Activated naive CD8-positive, alpha-beta T cell (primary cell): ENCODE measurements at regions not wholly inside any gene's neighbourhood (a gene's known extent, or its start where the extent isn't known, plus 50 kb on each side); places are given as distances from the start of the nearest gene placed in this dataset.
"Not testable (repeated sequence)": the region's sequence is repeated elsewhere in the genome, so short reads cannot be mapped to it uniquely, and the experiment has no call there.

Experiments
- H3K27ac Mint-ChIP-seq: one replicate; pipeline ENCODE4 v1.8.0; 2021; ENCODE audit warnings: mixed read lengths
- H3K27me3 Mint-ChIP-seq: one replicate; pipeline ENCODE4 v1.8.0; 2021; ENCODE audit warnings: mixed read lengths
- H3K36me3 Mint-ChIP-seq: one replicate; pipeline ENCODE4 v1.8.0; 2021; ENCODE audit warnings: mixed read lengths
- H3K4me1 Mint-ChIP-seq: one replicate; pipeline ENCODE4 v1.8.0; 2021; ENCODE audit warnings: low read depth, mixed read lengths
- H3K4me3 Mint-ChIP-seq: one replicate; pipeline ENCODE4 v1.8.0; 2021; ENCODE audit warnings: mild to moderate bottlenecking, mixed read lengths
- H3K9me3 Mint-ChIP-seq: one replicate; pipeline ENCODE4 v1.8.0; 2021; ENCODE audit warnings: low read depth, mixed read lengths

DNA sequence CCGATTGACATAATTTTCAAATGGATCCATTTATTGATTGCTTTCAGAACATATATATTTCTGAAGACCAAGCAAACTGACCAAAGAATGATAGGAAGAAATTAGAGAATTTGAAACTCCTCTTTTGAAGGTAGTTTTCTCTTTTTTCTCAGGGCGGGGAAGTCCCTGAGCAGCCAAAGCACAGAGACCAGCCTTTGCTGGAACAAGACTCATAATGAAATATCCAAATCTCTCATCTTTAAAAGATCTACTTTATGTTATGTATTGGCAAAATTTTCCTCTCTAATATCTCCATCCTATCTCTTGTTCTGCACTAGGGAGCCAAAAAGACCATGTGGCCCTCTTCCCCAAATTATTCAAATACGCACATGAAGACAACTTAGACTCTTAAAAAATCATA, 379.0 kb upstream of the TCF4 start:
- Mint-ChIP-seq H3K27ac (no peak overlapping the region), H3K4me1 (no peaks in the 10 kb centered on the region), H3K4me3 (no peak overlapping the region), H3K27me3 (no peaks in the 10 kb centered on the region), H3K9me3 (no peaks in the 10 kb centered on the region), H3K36me3 (no peaks in the 10 kb centered on the region)

DNA sequence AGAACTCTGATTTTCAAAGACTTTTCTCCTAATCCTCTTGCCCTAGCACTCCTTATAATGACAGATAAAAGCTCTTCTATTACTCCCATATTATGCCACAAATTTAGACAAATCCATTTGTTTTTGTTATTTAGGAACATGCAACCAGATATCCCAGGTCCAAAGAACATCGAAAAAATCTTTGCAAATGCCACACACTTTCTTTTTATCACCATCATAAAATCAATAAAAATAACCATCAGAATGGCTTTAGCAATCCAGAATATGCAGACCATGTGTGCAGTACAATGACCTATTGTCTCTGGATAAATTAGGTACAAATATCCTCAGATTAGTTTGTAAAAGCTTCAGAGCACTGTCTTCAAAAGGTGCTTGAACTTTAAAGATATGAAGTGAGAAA, 376.2 kb upstream of the TCF4 start:
- no peaks in the 10 kb centered on the region for H3K36me3 Mint-ChIP-seq
- no peak overlapping the region for H3K4me3 Mint-ChIP-seq
- no peak overlapping the region for H3K27ac Mint-ChIP-seq
- H3K4me1 Mint-ChIP-seq = no peaks in the 10 kb centered on the region
- H3K9me3 Mint-ChIP-seq = no peaks in the 10 kb centered on the region
- no peaks in the 10 kb centered on the region for H3K27me3 Mint-ChIP-seq

DNA sequence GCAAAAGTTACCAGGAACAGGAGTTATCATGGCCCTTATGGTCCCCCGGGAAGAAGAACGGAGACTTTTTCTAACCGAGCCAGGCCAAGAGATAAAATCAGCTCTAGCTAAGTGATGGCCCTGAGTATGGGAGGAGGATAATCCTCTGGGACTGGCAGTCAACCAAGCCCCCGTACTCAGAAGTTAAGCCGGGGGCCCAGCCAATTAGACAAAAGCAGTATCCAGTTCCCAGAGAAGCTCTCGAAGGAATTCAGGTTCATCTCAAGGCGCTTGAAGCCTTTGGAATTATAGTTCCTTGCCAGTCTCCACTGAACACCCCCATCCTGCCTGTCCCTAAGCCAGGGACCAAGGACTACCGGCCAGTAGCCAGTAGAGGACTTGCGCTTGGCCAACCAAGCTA, 365.3 kb upstream of the TCF4 start:
- Mint-ChIP-seq H3K27me3 (no peaks in the 10 kb centered on the region), H3K4me3 (no peak overlapping the region), H3K4me1 (no peaks in the 10 kb centered on the region), H3K9me3 (peaks cover 2% of the 10 kb centered on the region), H3K27ac (no peak overlapping the region), H3K36me3 (no peaks in the 10 kb centered on the region)

DNA sequence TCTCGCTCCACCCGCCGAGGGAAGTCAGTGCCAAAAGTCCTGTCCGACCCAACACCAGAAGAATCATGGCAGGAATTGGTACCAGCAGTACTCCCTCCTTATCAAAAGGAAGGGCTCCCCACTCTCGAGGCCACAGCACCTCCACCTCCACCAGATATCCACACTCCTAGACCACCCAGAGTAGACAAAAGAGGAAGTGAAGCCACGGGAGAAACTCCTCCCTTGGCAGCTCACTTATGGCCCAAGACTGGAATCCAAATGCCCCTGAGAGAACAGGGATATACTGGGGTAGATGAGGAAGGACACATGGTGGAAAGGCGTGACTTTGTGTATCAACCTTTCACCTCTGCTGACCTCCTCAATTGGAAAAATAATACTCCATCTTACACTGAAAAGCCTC, 363.7 kb upstream of the TCF4 start:
- not testable (repeated sequence) for H3K27ac Mint-ChIP-seq, H3K36me3 Mint-ChIP-seq, H3K4me1 Mint-ChIP-seq, H3K27me3 Mint-ChIP-seq, H3K9me3 Mint-ChIP-seq, H3K4me3 Mint-ChIP-seq

DNA sequence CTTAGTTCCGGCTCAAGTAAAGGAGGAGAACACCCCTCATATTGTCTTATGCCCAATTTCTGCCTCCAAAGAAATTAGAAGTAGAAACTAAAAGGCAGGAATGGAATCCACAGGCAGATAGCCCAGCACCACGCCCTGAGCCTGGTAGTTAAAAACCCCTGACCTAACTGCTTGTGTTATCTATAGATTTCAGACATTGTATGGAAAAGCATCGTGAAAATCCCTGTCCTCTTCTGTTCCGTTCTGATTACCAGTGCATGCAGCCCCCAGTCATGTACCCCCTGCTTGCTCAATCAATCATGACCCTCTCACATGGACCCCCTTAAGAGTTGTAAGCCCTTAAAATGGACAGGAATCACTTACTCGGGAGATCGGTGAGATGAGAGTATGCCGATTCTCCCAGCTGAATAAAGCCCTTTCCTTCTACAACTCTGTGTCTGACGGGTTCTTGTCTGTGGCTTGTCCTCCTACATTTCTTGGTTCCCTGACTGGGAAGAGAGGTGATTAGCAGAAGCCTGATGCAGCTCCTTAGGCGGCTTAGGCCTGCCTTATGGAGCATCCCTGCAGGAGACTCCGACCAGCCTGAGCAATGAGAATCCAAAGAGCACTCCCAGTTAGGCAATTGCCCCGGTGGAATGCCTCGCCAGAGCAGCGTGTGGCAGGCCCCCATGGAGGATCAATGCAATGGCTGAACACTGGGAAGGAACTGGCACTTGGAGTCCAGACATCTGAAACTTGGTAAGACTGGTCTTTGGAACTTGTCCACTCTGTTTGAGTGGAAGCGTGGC, 362.6 kb upstream of the TCF4 start:
- no peaks in the 10 kb centered on the region for H3K27me3 Mint-ChIP-seq
- no peaks in the 10 kb centered on the region for H3K9me3 Mint-ChIP-seq
- H3K36me3 Mint-ChIP-seq = no peaks in the 10 kb centered on the region
- no peak overlapping the region for H3K4me3 Mint-ChIP-seq
- no peaks in the 10 kb centered on the region for H3K4me1 Mint-ChIP-seq
- H3K27ac Mint-ChIP-seq = no peak overlapping the region

DNA sequence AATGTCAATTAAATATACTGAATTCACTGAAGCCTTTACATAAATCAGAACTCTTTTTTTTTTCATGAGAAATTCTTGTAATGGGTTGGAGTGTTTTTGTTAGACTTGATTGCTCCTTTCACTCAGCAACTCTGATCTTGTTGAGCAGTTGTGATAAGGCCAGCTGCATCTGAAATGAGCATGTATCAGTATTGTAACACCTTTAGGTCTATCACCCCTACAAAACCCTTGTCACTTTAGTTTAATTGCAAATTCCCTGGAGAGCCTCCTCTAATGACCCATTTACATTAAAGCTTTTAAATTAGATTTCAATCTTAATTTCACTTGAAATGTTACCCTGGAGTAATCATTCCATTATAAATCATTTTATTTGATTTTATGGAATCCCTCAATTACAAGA, 346.8 kb upstream of the TCF4 start:
- Mint-ChIP-seq H3K27ac (no peak overlapping the region), H3K36me3 (no peaks in the 10 kb centered on the region), H3K9me3 (peaks cover 17% of the 10 kb centered on the region), H3K4me3 (no peak overlapping the region), H3K4me1 (no peaks in the 10 kb centered on the region), H3K27me3 (no peaks in the 10 kb centered on the region)

DNA sequence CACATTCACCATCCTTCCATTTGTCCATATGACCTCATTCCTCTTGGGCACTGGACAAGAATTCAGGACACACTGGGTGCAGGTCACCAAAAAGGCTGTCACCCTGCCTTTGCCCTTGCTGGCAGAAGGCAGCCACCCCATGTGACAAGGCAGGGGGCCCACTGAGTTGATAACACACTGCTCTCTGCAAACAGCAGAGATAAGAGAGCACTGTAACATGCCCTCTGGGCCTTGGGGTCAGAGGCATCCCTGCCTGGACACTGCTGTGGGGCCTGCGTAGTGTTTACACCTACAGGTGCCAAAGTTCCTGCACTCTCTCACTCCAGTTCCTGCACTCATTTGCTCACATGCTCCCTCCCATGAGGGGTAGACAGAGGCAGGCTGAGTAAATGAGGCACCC, 344.7 kb upstream of the TCF4 start:
- Mint-ChIP-seq H3K36me3 (no peaks in the 10 kb centered on the region), H3K27ac (no peak overlapping the region), H3K27me3 (no peaks in the 10 kb centered on the region), H3K4me3 (no peak overlapping the region), H3K9me3 (peaks cover 16% of the 10 kb centered on the region), H3K4me1 (no peaks in the 10 kb centered on the region)

DNA sequence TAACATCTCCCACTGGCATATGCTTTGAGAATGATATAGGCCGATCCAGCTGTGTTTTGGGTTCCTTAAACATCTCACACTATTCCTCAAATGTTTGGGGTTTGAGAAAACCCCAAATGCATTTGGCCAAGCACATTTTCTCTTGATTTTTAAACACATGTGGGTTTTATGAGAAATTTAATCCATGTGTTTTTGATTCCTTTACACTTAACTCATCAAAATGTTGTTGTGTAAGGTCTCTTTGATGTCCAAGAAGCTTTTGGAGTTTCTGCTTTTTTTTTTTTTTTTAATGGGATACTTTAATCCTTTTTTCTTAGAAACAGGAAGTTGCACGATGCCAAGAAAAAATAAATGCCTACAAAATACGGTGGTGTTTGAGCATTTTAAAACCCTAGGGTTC, 339.8 kb upstream of the TCF4 start:
- Mint-ChIP-seq H3K27ac (no peak overlapping the region), H3K36me3 (no peaks in the 10 kb centered on the region)

DNA sequence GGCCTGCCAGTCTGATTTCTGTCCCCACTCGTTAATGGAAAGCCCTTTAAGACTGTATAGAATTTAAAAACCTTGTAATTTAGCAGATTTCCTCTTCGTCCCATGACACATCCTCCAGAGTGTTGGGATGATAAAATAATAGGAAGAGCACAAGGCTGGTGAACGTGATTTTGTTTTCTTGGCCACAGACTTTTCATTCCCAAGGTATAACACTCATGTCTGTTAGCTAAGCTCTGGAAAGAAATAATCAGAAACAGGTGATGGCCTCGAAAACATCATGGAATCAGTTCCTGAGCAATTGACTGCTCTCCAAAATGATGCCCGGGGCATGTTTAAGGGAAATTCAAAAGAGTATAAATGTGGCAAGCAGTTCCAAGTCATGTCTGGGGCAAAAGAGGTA, 337.8 kb upstream of the TCF4 start:
- Mint-ChIP-seq H3K27me3 (no peaks in the 10 kb centered on the region), H3K4me1 (no peaks in the 10 kb centered on the region), H3K27ac (no peak overlapping the region), H3K9me3 (no peaks in the 10 kb centered on the region), H3K36me3 (no peaks in the 10 kb centered on the region), H3K4me3 (no peak overlapping the region)

More for the DNA sequence above, 339.8 kb upstream of the TCF4 start:
- Mint-ChIP-seq H3K27me3 (no peaks in the 10 kb centered on the region), H3K4me1 (no peaks in the 10 kb centered on the region), H3K9me3 (peaks cover 4% of the 10 kb centered on the region), H3K4me3 (no peak overlapping the region)

DNA sequence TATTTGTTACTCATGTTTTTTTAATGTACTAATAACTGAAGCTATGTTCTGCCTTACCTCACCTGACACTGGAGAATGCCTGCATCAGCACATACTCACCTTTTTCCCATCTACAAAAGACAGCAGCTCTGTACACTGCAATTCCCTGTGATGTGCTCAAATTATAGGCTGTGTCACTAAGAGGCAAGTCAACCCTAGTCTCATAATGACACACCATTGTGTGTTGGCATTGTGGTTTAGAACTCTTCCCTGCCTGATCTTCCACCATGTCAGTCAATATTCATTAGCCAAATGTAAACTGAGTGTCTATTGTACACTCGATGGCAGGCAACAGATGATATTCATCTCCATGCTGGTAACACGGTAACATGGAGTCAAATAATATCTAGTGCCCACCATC, 332.1 kb upstream of the TCF4 start:
- no peaks in the 10 kb centered on the region for H3K27me3 Mint-ChIP-seq
- H3K9me3 Mint-ChIP-seq = no peaks in the 10 kb centered on the region
- no peak overlapping the region for H3K27ac Mint-ChIP-seq
- no peak overlapping the region for H3K4me3 Mint-ChIP-seq
- H3K4me1 Mint-ChIP-seq = no peaks in the 10 kb centered on the region
- no peaks in the 10 kb centered on the region for H3K36me3 Mint-ChIP-seq

DNA sequence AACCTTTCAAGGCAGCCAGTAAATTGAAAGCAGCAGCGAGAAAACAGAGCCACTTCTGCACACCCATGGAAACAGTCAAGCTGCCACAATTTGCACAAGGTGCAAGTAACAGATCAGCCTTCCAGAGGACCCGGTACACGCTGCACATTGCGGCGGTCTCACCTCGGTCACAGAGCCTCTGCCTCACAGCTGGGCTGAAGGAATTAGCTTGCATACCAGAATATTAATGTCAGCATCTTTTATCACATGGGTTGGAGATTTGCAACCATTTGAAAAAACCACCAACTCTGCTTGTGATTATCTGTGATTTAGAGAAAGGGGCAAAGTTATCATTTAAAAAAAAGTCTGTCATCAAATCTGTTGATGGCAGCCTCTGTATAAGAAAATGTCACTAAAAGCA, 330.5 kb upstream of the TCF4 start:
- H3K9me3 Mint-ChIP-seq = no peaks in the 10 kb centered on the region
- no peaks in the 10 kb centered on the region for H3K27me3 Mint-ChIP-seq
- no peaks in the 10 kb centered on the region for H3K36me3 Mint-ChIP-seq
- H3K4me1 Mint-ChIP-seq = no peaks in the 10 kb centered on the region
- no peak overlapping the region for H3K4me3 Mint-ChIP-seq
- no peak overlapping the region for H3K27ac Mint-ChIP-seq

DNA sequence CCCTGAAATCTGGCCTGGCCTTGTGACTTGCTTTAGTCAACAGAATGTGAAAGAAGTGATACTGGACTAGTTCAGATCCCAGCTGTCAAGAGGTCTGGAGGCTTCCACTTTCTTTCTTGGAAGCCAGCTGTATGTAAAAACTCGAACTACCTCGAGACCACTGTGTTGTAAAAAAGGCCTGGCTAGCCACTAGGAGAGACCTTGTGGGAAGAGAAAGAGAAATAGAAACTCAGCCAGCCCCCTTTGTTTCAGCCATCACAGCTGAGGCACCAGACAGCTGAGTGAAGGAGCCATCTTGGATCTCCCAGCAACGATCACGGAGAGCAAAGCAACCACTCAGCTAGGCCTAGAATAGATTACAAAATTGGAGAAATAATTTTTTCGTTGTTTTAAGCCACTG, 324.9 kb upstream of the TCF4 start:
- Mint-ChIP-seq H3K4me3 (no peak overlapping the region), H3K36me3 (no peaks in the 10 kb centered on the region), H3K9me3 (no peaks in the 10 kb centered on the region), H3K27ac (no peak overlapping the region), H3K27me3 (no peaks in the 10 kb centered on the region), H3K4me1 (no peaks in the 10 kb centered on the region)

DNA sequence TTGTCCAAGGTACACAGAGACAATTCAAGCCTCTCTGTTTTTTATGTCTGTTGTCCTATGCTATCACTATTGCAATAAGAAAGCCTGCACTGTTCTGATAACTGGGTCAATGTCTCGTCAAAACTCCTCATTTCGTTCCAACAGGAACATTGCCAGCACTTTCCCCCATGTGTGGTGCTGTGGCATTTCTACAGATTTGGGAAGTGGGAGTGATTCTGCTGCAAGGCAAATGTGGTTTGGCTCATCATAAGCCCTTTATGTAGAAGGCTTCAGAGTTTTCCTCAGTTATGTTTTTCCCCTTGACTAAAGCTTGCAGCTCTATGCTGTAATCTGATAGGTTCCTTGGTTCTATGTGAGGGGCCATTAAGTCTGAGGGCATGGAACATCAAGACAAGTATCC, 324.1 kb upstream of the TCF4 start:
- no peak overlapping the region for H3K27ac Mint-ChIP-seq
- no peaks in the 10 kb centered on the region for H3K27me3 Mint-ChIP-seq
- H3K9me3 Mint-ChIP-seq = no peaks in the 10 kb centered on the region
- no peaks in the 10 kb centered on the region for H3K36me3 Mint-ChIP-seq
- no peaks in the 10 kb centered on the region for H3K4me1 Mint-ChIP-seq
- H3K4me3 Mint-ChIP-seq = no peak overlapping the region

DNA sequence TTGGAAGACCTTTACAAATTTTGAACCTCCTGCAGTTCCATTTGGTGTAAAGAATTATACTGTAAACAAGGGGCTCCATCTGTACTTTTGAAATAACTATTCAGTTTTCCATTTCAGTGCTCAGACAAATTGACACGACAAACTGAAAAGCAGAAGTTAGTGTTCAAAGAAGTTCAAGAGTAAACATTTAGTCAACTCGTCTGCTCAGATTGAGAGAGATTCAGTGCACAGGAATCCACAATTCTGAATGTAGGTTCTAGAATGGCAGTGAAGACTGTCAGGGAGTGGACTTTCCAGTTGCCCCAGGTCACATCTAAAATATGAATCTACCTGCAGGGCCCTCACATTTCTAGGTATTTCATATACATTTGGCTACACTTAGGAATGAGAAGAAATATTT, 322.3 kb upstream of the TCF4 start:
- Mint-ChIP-seq H3K36me3 (no peaks in the 10 kb centered on the region), H3K27ac (no peak overlapping the region), H3K4me3 (no peak overlapping the region), H3K9me3 (no peaks in the 10 kb centered on the region), H3K27me3 (no peaks in the 10 kb centered on the region), H3K4me1 (no peaks in the 10 kb centered on the region)

DNA sequence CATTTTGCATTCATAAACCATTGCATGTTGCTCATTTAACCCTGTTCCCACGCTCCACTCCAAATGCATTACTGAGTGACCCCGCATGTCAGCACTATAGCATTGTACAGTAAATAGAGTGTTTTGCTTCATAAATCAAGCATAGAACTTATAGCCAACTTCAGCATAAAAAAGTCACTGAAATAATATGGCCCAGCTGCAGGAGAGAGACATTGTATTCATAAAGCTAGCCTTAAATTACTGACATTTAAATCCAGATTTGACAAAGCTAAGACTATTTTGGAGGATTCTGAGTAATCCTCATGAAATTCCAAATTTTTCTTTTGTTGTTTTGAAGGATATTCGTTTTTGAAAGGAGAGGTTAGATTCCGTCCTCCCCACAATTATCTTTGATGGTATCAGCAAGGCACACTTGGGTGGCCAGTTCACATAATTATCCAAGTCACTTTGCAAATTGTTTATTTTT, 320.9 kb upstream of the TCF4 start:
- Mint-ChIP-seq H3K36me3 (no peaks in the 10 kb centered on the region), H3K4me3 (no peak overlapping the region), H3K27me3 (no peaks in the 10 kb centered on the region), H3K27ac (no peak overlapping the region), H3K4me1 (no peaks in the 10 kb centered on the region), H3K9me3 (no peaks in the 10 kb centered on the region)

DNA sequence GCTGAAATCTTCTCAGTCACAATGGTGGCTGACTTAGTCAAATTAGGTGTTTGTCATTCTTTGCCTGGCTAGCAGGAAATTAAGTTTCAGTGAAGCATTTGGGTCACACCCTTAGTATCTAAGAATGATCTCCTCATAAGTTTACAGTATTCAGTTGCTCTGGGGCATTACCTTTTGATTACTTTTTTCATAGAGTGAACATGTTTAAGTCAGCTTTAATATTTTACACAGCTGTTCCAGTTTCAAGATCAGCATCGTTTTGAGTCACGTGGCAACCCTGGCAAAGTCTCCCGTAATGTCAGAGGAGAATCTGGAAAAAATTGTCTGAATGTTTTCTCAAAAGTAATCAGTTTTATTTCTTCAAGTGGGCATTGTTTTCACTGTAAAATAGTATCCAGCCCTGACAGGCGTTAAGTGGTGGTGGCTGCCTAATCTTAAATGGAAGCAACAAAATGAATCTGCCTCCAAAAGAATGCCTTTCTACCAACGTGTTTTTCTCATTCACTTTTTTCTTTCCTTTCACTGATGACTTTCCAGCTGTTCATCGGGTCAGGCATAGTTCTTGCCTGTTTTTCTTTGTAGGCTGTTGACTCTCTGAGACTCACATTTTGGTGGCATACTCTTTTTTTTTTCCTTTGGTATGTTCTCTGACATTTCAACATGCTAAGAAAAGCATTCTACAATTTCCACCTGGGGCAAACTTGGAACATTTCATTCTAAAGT, 319.6 kb upstream of the TCF4 start:
- Mint-ChIP-seq H3K4me1 (no peaks in the 10 kb centered on the region), H3K27me3 (no peaks in the 10 kb centered on the region), H3K36me3 (no peaks in the 10 kb centered on the region), H3K27ac (no peak overlapping the region), H3K4me3 (no peak overlapping the region), H3K9me3 (no peaks in the 10 kb centered on the region)
